Astrocyte (in vitro differentiated cells and primary cell): ENCODE measurements at regions not wholly inside any gene's neighbourhood (a gene's known extent, or its start where the extent isn't known, plus 50 kb on each side); places are given as distances from the start of the nearest gene placed in this dataset.

Experiments used
- EZH2 ChIP-seq: IDR thresholded peaks from 2 replicates; pipeline ENCODE4 v1.6.1; 2012; ENCODE audit warnings: mild to moderate bottlenecking, low read length, inconsistent platforms; ENCODE audit not compliant: insufficient read depth
- TF ChIP-seq, protein P1 (sequence below): IDR thresholded peaks from 2 replicates; pipeline ENCODE4 v1.5.1; 2011; ENCODE audit warnings: low read depth, mild to moderate bottlenecking, inconsistent platforms, low read length, moderate library complexity; ENCODE audit not compliant: insufficient read depth

- TF ChIP-seq, protein P1, sequence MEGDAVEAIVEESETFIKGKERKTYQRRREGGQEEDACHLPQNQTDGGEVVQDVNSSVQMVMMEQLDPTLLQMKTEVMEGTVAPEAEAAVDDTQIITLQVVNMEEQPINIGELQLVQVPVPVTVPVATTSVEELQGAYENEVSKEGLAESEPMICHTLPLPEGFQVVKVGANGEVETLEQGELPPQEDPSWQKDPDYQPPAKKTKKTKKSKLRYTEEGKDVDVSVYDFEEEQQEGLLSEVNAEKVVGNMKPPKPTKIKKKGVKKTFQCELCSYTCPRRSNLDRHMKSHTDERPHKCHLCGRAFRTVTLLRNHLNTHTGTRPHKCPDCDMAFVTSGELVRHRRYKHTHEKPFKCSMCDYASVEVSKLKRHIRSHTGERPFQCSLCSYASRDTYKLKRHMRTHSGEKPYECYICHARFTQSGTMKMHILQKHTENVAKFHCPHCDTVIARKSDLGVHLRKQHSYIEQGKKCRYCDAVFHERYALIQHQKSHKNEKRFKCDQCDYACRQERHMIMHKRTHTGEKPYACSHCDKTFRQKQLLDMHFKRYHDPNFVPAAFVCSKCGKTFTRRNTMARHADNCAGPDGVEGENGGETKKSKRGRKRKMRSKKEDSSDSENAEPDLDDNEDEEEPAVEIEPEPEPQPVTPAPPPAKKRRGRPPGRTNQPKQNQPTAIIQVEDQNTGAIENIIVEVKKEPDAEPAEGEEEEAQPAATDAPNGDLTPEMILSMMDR: no peak
- TF ChIP-seq EZH2: no peak
Observed at GRCh38 chr3:110588906-110589305, 482.7 kb upstream of the NECTIN3 start.
